IPS-20b (cell line): ENCODE measurements at regions not wholly inside any gene's neighbourhood (a gene's known extent, or its start where the extent isn't known, plus 50 kb on each side); places are given as distances from the start of the nearest gene placed in this dataset.

Experiments
- H3K27ac ChIP-seq: one replicate; pipeline ENCODE4 v1.5.1; 2013; ENCODE audit warnings: low read length
- H3K27me3 ChIP-seq: 2 replicates; pipeline ENCODE4 v1.6.1; 2013; ENCODE audit warnings: mild to moderate bottlenecking, low read length, inconsistent platforms; ENCODE audit not compliant: insufficient read depth
- H3K36me3 ChIP-seq: 2 replicates; pipeline ENCODE4 v1.6.1; 2013; ENCODE audit warnings: low read depth, mild to moderate bottlenecking, inconsistent platforms, low read length, moderate library complexity; ENCODE audit not compliant: insufficient read depth
- H3K4me1 ChIP-seq: 2 replicates; pipeline ENCODE4 v1.6.1; 2013; ENCODE audit warnings: mild to moderate bottlenecking, control low read depth, inconsistent platforms, low read length, moderate library complexity; ENCODE audit not compliant: insufficient read depth
- H3K4me3 ChIP-seq: 2 replicates; pipeline ENCODE4 v1.5.1; 2013; ENCODE audit warnings: mild to moderate bottlenecking, low read length, inconsistent platforms
- H3K9ac ChIP-seq: 2 replicates; pipeline ENCODE4 v1.6.1; 2013; ENCODE audit warnings: low read depth, mild to moderate bottlenecking, inconsistent platforms, low read length, moderate library complexity
- H3K9me3 ChIP-seq: 2 replicates; pipeline ENCODE4 v1.6.1; 2013; ENCODE audit warnings: mild to moderate bottlenecking, low read depth, low read length, inconsistent platforms; ENCODE audit not compliant: insufficient read depth

DNA sequence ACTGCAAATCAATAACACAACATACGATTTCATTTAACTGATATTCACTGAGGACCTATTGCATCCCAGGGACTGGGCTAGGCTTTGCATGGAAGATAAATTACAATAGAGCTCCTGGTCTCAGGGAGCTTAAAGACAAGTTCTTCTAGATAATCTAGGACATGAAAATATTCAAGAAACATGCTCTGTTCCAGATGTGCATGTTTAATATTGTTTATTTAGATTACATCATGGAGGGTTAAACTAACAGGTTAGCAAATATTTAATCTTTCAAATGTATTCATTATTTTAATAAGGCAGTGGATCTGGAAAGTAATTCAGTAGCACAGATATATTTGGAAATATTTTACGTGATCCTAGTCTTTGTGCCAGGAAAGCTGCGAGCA is 2430.3 kb downstream of the PCDH7 start:
- H3K9me3 ChIP-seq: no peaks in the 10 kb centered on the region
- no peaks in the 10 kb centered on the region for H3K27me3 ChIP-seq
- no peaks in the 10 kb centered on the region for H3K36me3 ChIP-seq
- no peak overlapping the region for H3K4me3 ChIP-seq
- no peak overlapping the region for H3K27ac ChIP-seq
- no peak overlapping the region for H3K9ac ChIP-seq
- no peaks in the 10 kb centered on the region; the same call in 1 of the 2 replicates for H3K4me1 ChIP-seq

DNA sequence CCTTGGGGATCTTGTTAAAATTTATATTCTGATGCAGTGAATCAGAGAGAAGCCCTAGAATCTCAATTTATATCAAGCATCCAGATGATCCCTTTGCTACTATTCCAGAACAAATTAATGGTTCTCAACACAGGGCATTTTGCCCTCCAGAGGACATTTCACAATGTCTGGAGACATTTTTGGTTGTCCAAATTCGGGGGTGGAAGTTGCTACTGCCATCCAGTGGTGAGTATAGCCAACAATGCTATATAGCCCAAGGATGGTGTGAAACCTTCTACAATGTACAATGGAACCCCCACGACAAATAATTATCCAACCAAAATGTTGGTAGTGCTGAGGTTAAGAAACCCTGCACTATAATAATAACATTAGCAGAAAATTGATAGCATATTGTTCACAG is 2440.0 kb downstream of the PCDH7 start:
- no peaks in the 10 kb centered on the region; the same call in 1 of the 2 replicates for H3K9me3 ChIP-seq

DNA sequence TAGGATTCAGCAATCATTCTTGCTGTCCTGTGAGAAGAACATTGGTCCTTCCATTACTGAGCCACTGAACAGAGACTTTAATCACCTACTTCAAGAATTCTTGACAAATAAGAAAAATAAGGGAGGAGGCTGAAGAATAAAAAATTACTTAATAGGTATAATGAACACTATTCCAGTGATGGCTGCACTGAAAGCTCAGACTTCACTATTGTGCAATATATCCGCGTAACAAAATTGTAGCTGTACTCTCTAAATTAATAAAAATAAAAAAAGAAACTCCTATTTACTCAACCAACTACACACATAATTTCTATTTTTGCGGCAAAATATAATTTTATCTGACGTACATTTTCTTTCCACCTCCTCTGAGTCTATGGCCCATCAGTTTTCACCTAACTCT is 2441.0 kb downstream of the PCDH7 start:
- Histone ChIP-seq H3K36me3 (no peaks in the 10 kb centered on the region), H3K27me3 (no peaks in the 10 kb centered on the region), H3K9me3 (no peaks in the 10 kb centered on the region; the same call in 1 of the 2 replicates), H3K9ac (no peak overlapping the region), H3K27ac (no peak overlapping the region), H3K4me1 (no peaks in the 10 kb centered on the region), H3K4me3 (no peak overlapping the region)

More for the DNA sequence above, 2440.0 kb downstream of the PCDH7 start:
- Histone ChIP-seq H3K9ac (no peak overlapping the region), H3K4me1 (no peaks in the 10 kb centered on the region), H3K36me3 (no peaks in the 10 kb centered on the region), H3K27ac (no peak overlapping the region), H3K4me3 (no peak overlapping the region), H3K27me3 (no peaks in the 10 kb centered on the region)

DNA sequence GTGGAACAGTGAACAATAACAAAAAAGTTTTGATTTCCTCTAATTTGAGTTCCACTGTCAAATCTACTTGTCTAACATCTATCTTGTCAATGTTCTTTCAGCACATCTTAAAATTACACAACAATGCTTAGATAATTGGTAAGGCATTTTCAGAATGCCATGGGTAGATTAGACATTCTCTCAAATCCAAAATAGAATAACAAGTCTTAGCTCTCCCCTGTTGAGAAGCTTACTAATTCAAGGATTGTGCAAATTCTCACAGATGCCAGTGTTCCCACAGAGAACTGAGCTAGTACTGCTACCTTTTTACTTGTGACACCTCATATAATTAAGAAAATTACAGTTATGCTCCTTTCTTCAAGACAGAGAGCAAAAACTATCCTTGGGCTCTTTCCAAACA is 2442.0 kb downstream of the PCDH7 start:
- Histone ChIP-seq H3K27ac (no peak overlapping the region), H3K9me3 (no peaks in the 10 kb centered on the region), H3K36me3 (no peaks in the 10 kb centered on the region), H3K9ac (no peak overlapping the region), H3K27me3 (no peaks in the 10 kb centered on the region), H3K4me1 (no peaks in the 10 kb centered on the region), H3K4me3 (no peak overlapping the region)

DNA sequence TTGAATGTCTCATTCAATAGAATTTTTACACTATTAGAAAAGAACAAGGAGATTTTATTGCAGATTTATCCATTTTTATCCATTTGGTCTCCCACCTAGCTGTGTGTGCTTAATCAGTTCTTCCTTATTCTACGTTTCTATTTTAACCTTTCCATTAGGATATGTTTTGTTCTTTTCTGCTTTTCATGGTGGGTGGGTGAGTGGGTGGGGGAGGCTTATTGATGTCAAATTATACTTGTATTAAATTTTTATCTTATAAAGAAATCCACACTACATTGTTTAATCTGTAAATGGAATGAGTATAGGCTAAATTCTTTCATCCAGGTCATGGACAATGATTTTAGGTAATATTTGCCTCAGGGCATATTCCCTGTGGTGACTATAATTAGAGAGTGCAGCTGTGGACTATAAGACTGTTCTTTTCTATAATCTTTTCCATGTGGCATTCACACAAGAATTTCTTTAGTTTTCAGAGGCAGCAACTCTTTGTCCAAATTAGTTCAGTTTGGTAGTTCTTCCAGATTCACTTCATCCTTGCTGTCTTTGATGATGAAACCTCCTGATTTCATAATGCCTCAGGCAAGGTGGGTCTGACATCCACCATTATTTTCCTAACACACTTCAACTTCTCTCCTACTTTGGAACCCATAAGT is 2451.8 kb downstream of the PCDH7 start:
- 0 out of 2 replicates have a peak, but pooled peaks cover 6% of the 10 kb centered on the region for H3K4me1 ChIP-seq
- no peaks in the 10 kb centered on the region for H3K9me3 ChIP-seq
- H3K4me3 ChIP-seq: no peak overlapping the region
- no peaks in the 10 kb centered on the region for H3K36me3 ChIP-seq
- H3K9ac ChIP-seq: no peak overlapping the region
- H3K27ac ChIP-seq: no peak overlapping the region
- no peaks in the 10 kb centered on the region for H3K27me3 ChIP-seq

DNA sequence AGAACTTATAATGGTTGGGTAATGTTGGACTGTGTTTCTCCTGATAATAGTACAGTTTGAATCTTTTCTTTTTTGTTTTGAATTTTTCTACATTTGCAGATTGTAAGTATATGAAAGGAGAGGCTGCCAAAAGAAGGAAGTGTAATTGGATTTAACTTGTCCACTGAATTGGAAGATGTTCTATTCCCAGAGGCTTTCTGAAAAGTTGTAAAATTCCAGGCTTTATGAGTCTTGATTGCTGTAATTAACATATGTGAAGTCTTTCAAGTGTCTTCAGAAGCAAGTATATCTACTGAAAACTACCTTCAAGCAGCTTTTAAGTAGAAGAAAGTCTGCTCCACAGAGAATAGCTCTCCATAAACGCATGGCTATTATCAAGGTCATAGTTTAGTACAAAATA is 2456.4 kb downstream of the PCDH7 start:
- no peaks in the 10 kb centered on the region for H3K9me3 ChIP-seq

DNA sequence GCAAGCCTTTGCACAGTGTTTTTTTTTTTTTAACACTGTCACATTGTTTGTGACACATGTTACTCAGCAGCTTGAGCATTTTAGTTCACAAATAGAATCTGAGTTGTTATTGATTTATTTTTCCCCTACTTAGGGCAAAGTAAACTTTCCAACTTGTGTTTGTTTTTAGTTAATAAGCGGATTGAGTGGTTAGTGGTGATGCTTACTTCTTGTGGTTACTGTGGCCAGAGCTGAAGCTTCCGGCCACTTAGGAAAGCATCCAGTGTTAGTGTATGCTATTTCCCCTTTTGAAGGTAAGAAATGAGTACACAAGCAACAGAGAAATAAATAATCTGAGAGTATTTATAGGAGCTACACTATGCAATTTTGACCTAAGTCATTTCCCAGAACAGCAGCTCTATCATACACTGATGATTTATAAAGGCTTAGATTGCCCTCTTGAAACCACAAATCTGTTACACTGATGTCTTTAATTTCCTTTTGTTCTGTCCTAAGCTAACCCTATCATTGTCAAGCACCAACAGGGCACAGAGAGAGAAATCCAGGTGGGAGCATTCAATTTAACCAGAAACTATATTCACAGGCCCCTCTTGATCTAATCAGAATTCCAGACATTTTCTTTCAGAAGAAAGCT is 2464.6 kb downstream of the PCDH7 start:
- H3K27me3 ChIP-seq: no peaks in the 10 kb centered on the region
- H3K9me3 ChIP-seq: no peaks in the 10 kb centered on the region; the same call in 1 of the 2 replicates
- H3K4me3 ChIP-seq: no peak overlapping the region
- H3K36me3 ChIP-seq: no peaks in the 10 kb centered on the region
- H3K27ac ChIP-seq: no peak overlapping the region
- no peak overlapping the region for H3K9ac ChIP-seq
- H3K4me1 ChIP-seq: 0 out of 2 replicates have a peak, but pooled peaks cover 5% of the 10 kb centered on the region

More for the DNA sequence above, 2456.4 kb downstream of the PCDH7 start:
- Histone ChIP-seq H3K36me3 (no peaks in the 10 kb centered on the region), H3K9ac (no peak overlapping the region), H3K4me1 (0 out of 2 replicates have a peak, but pooled peaks cover 6% of the 10 kb centered on the region), H3K27me3 (no peaks in the 10 kb centered on the region), H3K4me3 (no peak overlapping the region), H3K27ac (no peak overlapping the region)

DNA sequence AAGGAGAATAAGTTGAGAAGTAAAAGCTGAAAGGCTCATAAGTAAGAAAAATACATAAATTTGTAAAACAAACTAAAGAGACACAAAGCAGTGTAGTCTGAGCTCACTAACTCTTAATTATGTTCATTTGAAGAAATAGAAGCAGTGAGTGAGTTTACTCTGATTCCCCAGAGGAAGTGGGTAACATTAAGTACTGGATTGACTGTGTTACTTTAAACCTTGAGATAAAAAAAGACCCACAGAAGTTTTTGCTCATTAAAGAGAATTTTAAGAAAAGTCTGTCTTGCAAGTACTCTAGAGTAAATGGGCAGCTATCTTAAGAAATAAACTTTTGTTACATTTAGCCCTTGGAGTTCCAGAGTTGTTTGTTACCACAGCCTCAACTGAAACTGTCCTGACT is 2466.9 kb downstream of the PCDH7 start:
- Histone ChIP-seq H3K27me3 (no peaks in the 10 kb centered on the region), H3K9ac (no peak overlapping the region), H3K4me3 (no peak overlapping the region), H3K4me1 (0 out of 2 replicates have a peak, but pooled peaks cover 5% of the 10 kb centered on the region), H3K36me3 (no peaks in the 10 kb centered on the region), H3K9me3 (no peaks in the 10 kb centered on the region; the same call in 1 of the 2 replicates), H3K27ac (no peak overlapping the region)

DNA sequence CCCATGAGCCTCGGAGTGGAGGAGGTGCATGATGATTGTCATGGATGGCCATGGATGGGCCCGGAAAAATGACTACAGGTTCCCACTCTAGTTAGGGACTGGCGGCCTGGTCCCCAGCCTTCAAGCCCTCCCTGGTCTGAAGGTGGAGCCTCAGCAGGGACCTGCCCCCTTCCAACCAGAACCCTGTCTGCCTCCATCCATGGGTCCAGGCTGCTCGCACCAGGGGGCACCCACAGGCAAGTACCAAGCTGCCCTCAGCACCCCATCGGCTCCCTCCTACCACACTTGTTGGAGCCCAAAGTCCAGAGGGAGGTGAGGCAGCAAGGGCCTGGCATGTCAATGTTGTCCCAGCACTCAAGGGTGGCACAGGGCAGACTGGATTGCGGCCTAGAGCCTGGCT is 2468.6 kb downstream of the PCDH7 start:
- Histone ChIP-seq H3K4me3 (no peak overlapping the region), H3K4me1 (0 out of 2 replicates have a peak, but pooled peaks cover 5% of the 10 kb centered on the region), H3K36me3 (no peaks in the 10 kb centered on the region)

DNA sequence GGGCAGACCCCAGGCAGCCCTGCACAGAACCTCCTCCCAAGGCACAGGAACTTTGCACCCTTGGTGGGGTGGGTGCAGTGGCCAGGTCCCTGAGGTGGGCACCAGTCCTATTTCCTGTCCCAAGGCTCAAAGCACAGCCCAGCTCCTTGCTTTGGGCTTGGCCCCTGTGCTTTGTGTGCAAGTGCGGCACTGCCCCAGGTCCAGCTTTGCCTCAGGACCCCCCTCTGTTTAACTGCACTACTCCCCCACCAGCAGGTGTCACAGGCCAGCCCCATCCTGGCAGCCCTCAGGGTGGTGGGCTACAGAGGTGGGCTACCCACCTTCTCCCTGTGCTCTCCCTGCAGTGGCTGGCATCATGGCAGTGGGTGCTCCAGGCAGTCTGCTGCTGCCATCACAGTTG is 2469.0 kb downstream of the PCDH7 start:
- no peaks in the 10 kb centered on the region for H3K36me3 ChIP-seq
- H3K9ac ChIP-seq: no peak overlapping the region
- H3K4me1 ChIP-seq: 0 out of 2 replicates have a peak, but pooled peaks cover 3% of the 10 kb centered on the region
- H3K9me3 ChIP-seq: no peaks in the 10 kb centered on the region; the same call in 1 of the 2 replicates
- no peaks in the 10 kb centered on the region for H3K27me3 ChIP-seq
- H3K4me3 ChIP-seq: no peak overlapping the region
- no peak overlapping the region for H3K27ac ChIP-seq

More for the DNA sequence above, 2468.6 kb downstream of the PCDH7 start:
- Histone ChIP-seq H3K9me3 (no peaks in the 10 kb centered on the region; the same call in 1 of the 2 replicates), H3K27me3 (no peaks in the 10 kb centered on the region), H3K27ac (no peak overlapping the region), H3K9ac (no peak overlapping the region)

DNA sequence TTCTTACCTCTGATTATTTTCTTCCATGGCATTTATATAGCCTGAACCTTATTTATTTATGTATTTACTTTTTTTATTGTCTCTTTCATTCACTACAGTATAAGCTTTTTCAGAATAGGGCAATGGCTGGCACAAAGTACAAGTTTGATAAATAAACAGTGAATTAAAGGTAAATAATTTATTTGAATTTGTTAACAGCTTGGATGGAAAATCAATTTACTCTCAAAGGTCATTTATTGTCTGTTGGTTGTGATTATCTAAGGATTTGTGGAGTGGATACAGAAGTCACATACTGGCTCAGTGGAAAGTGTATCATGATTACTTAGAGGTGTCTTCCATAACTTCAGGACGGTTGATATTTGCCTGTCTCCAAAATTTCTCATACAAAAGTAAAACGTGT is 2472.9 kb downstream of the PCDH7 start:
- H3K27ac ChIP-seq: no peak overlapping the region

DNA sequence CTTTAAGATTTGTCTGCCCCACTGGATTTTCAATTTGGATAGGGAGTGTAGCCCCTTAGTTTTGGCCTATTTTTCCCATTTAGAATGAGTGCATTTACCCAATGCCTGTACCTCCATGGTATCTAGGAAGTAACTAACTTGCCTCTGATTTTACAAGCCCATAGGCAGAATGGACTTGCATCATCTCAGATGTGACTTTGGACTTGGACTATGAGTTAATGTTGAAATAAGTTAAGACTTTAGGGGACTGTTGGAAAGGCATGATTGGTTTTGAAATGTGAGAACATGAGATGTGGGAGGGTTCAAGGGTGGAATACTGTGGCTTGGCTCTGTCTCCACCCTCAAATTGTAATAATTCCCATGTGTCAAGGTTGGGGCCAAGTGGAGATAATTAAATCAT is 2480.2 kb downstream of the PCDH7 start:
- H3K27me3 ChIP-seq: no peaks in the 10 kb centered on the region
- H3K9ac ChIP-seq: no peak overlapping the region
- H3K9me3 ChIP-seq: peaks cover 11% of the 10 kb centered on the region; the same call in 1 of the 2 replicates

More for the DNA sequence above, 2472.9 kb downstream of the PCDH7 start:
- Histone ChIP-seq H3K27me3 (no peaks in the 10 kb centered on the region), H3K4me3 (no peak overlapping the region), H3K9me3 (no peaks in the 10 kb centered on the region; the same call in 1 of the 2 replicates), H3K36me3 (no peaks in the 10 kb centered on the region), H3K4me1 (no peaks in the 10 kb centered on the region), H3K9ac (no peak overlapping the region)

More for the DNA sequence above, 2480.2 kb downstream of the PCDH7 start:
- no peak overlapping the region for H3K4me3 ChIP-seq
- H3K4me1 ChIP-seq: no peaks in the 10 kb centered on the region
- H3K36me3 ChIP-seq: no peaks in the 10 kb centered on the region
- no peak overlapping the region for H3K27ac ChIP-seq
